Ascending aorta (tissue), 2 donors: ENCODE measurements at regions not wholly inside any gene's neighbourhood (a gene's known extent, or its start where the extent isn't known, plus 50 kb on each side); places are given as distances from the start of the nearest gene placed in this dataset.
"Not testable (repeated sequence)": the region's sequence is repeated elsewhere in the genome, so short reads cannot be mapped to it uniquely, and the experiment has no call there.

Source experiments
- DNase-seq, 2 donors: peaks; one replicate each; pipeline ENCODE4 v3.0.0-alpha.2; 2019; ENCODE audit warnings: low spot score in 2 of 2
- H3K27ac ChIP-seq, 2 donors: fragments of 200-600 bp; sonication (generic); one replicate each; pipeline ENCODE4 v1.5.1; 2016 to 2017; ENCODE audit warnings: mild to moderate bottlenecking in 1 of 2
- H3K27me3 ChIP-seq: fragments of 200-600 bp; sonication (generic); one replicate; pipeline ENCODE4 v1.5.1; 2017
- H3K36me3 ChIP-seq, 2 donors: fragments of 200-600 bp; sonication (generic); one replicate each; pipeline ENCODE4 v1.5.1; 2016
- H3K4me1 ChIP-seq, 2 donors: fragments of 200-600 bp; sonication (generic); one replicate each; pipeline ENCODE4 v1.5.1; 2016 to 2017; ENCODE audit warnings: mild to moderate bottlenecking in 1 of 2
- H3K4me3 ChIP-seq, 2 donors: fragments of 200-600 bp; sonication (generic); one replicate each; pipeline ENCODE4 v1.5.1; 2016 to 2017; ENCODE audit warnings: mild to moderate bottlenecking in 1 of 2
- H3K9me3 ChIP-seq, 2 donors: fragments of 200-600 bp; sonication (generic); one replicate each; pipeline ENCODE4 v1.5.1; 2016
- CTCF ChIP-seq, 3 experiments: fragments of 200-600 bp in 2 of 3; fragments of 450-650 bp in 1 of 3; sonication (generic) in 2 of 3; IDR thresholded peaks; one replicate each; pipeline ENCODE4 v1.5.1; 2016 to 2019; ENCODE audit warnings: antibody characterized with exemption in 3 of 3, mild to moderate bottlenecking in 1 of 3, moderate library complexity in 1 of 3
- intact Hi-C: fragments of 100-400 bp; cut with DNase I; formaldehyde crosslinking; loops from one replicate; pipeline ENCODE4 v1.15.1; 2023

GRCh38 chr2:35204881-35205280 is 1150.7 kb upstream of the CRIM1 start:
- no peak overlapping the region for H3K4me3 ChIP-seq
- no peak for DNase-seq

GRCh38 chr2:35204323-35204722 is 1151.3 kb upstream of the CRIM1 start:
- intact Hi-C loops, result no loop called here
- no peak for TF ChIP-seq CTCF (IDR thresholded peaks at IDR 0.05)

More at GRCh38 chr2:35204881-35205280, 1150.7 kb upstream of the CRIM1 start:
- Histone ChIP-seq H3K27ac (no peak overlapping the region), H3K9me3 (no peaks in the 10 kb centered on the region), H3K4me1 (no peaks in the 10 kb centered on the region), H3K36me3 (no peaks in the 10 kb centered on the region), H3K27me3 (no peaks in the 10 kb centered on the region)
- intact Hi-C loops, result no loop called here
- TF ChIP-seq CTCF (IDR thresholded peaks at IDR 0.05), result no peak

GRCh38 chr2:35199298-35199697 is 1156.3 kb upstream of the CRIM1 start:
- H3K27me3 ChIP-seq, result no peaks in the 10 kb centered on the region
- H3K9me3 ChIP-seq, result no peaks in the 10 kb centered on the region
- DNase-seq, result no peak
- H3K27ac ChIP-seq, result no peak overlapping the region
- H3K4me1 ChIP-seq, result no peaks in the 10 kb centered on the region
- intact Hi-C loops, result no loop called here
- no peaks in the 10 kb centered on the region for H3K36me3 ChIP-seq
- no peak for TF ChIP-seq CTCF (IDR thresholded peaks at IDR 0.05)
- no peak overlapping the region for H3K4me3 ChIP-seq

More at GRCh38 chr2:35204323-35204722, 1151.3 kb upstream of the CRIM1 start:
- Histone ChIP-seq H3K9me3 (no peaks in the 10 kb centered on the region), H3K27me3 (no peaks in the 10 kb centered on the region), H3K27ac (no peak overlapping the region), H3K4me1 (no peaks in the 10 kb centered on the region), H3K4me3 (no peak overlapping the region), H3K36me3 (no peaks in the 10 kb centered on the region)
- DNase-seq, result no peak

DNA sequence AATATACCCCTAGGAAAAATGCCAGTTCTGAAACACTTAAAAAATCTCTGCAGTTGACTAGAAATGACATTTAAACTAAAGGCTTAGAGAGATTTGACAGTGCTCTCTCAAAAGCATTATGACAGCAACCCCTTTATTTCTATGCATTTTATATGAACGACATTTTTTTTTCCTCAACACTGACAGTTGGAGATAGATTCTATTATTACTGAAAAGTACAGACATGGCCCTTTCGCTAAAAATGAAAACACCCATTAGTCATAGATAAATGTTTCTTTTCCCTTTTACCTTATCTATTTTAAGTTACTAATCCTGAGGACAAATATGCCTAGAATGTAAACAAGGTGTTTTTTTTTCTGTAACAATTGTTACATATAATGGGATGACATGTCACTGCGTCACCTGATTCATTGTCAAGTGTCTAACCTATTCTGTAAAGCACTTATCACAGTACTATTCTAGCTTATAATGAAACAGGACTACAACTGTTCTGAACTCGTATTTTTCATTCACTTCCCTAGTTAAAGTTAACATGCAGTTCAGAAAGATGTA is 1169.6 kb upstream of the CRIM1 start:
- intact Hi-C loops, result no loop called here
- Histone ChIP-seq H3K36me3 (no peaks in the 10 kb centered on the region), H3K27ac (no peak overlapping the region), H3K4me3 (no peak overlapping the region), H3K9me3 (no peaks in the 10 kb centered on the region), H3K27me3 (no peaks in the 10 kb centered on the region), H3K4me1 (no peaks in the 10 kb centered on the region)
- DNase-seq, result no peak
- TF ChIP-seq CTCF (IDR thresholded peaks at IDR 0.05), result no peak

DNA sequence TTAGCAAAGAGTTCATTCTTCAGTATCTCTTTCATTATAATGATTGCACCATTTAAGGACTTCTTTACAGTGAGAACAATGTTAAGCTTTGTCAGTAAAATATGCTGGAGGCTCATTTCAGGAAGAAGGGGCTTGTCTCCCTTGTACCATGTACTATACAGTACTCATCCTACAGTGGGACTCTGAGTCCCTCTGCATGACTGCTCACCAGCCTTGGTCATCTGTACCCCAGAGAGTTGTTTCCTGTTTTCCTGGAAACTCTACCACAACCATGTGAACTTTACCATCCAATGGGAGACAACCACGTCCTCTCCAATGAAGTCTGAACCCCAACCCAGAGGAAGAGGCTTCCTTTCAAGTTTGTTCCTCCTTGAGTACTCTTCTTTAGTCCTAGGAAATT is 1171.1 kb upstream of the CRIM1 start:
- H3K27me3 ChIP-seq, result no peaks in the 10 kb centered on the region
- no peaks in the 10 kb centered on the region for H3K4me1 ChIP-seq
- H3K9me3 ChIP-seq, result no peaks in the 10 kb centered on the region
- no peak overlapping the region for H3K4me3 ChIP-seq
- no peaks in the 10 kb centered on the region for H3K36me3 ChIP-seq
- TF ChIP-seq CTCF (IDR thresholded peaks at IDR 0.05), result no peak
- H3K27ac ChIP-seq, result no peak overlapping the region
- intact Hi-C loops, result no loop called here
- DNase-seq, result no peak

DNA sequence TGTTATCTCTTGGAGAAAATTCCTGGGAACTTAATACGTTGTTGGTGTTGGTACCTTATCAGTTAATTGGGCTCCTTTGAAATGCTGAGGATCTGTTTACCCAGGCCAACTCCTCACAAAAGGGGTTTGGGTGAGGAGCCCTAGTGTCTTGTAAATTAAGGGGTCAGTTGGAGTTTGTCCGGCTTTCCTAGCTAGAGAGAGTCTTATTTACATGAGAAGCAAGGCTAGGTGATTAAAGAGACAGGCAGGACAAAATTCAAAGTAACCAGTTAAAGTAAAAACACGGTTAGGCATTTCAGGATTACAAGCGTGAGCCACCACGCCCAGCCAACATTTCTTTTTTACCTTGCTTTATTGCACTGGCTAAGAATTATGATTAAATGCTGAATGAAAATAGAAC is 1178.9 kb upstream of the CRIM1 start:
- H3K27ac ChIP-seq, H3K4me3 ChIP-seq, H3K9me3 ChIP-seq, H3K27me3 ChIP-seq, DNase-seq, H3K36me3 ChIP-seq, intact Hi-C loops, H3K4me1 ChIP-seq: not testable (repeated sequence)
